ENCODE measurements at regions not wholly inside any gene's neighbourhood (a gene's known extent, or its start where the extent isn't known, plus 50 kb on each side); places are given as distances from the start of the nearest gene placed in this dataset.

DNA sequence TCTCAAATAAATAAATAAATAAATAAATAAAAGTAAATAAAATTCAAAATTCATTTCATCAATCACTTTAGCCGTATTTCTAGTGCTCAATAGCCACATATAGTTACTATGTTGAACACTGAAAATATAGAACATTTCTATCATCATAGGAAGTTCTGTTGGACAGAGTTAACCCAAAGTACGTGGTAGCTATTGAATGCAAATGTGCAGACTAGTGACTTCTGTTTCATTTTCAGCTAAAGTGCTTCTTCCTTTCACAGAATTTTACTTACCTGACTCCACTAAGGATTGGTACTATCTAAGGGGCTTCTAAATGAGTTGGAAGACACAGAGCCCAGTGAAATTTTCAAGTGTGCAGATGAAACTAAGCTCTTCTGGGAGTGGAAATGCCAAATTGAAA is 1208.3 kb downstream of the MAT2B start:
- Histone ChIP-seq H3K4me1 (no peaks in the 10 kb centered on the region), H3K4me3 (no peak overlapping the region), H3K36me3 (no peaks in the 10 kb centered on the region), H3K27me3 (no peaks in the 10 kb centered on the region), H3K27ac (no peak overlapping the region), H3K9me3 (no peaks in the 10 kb centered on the region)
- TF ChIP-seq, protein P1, sequence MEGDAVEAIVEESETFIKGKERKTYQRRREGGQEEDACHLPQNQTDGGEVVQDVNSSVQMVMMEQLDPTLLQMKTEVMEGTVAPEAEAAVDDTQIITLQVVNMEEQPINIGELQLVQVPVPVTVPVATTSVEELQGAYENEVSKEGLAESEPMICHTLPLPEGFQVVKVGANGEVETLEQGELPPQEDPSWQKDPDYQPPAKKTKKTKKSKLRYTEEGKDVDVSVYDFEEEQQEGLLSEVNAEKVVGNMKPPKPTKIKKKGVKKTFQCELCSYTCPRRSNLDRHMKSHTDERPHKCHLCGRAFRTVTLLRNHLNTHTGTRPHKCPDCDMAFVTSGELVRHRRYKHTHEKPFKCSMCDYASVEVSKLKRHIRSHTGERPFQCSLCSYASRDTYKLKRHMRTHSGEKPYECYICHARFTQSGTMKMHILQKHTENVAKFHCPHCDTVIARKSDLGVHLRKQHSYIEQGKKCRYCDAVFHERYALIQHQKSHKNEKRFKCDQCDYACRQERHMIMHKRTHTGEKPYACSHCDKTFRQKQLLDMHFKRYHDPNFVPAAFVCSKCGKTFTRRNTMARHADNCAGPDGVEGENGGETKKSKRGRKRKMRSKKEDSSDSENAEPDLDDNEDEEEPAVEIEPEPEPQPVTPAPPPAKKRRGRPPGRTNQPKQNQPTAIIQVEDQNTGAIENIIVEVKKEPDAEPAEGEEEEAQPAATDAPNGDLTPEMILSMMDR (IDR thresholded peaks at IDR 0.05) = no peak
- DNase-seq = no peak
- intact Hi-C loops (cut with DNase I; ENCODE audit: low total_unique reads) = no loop called here

DNA sequence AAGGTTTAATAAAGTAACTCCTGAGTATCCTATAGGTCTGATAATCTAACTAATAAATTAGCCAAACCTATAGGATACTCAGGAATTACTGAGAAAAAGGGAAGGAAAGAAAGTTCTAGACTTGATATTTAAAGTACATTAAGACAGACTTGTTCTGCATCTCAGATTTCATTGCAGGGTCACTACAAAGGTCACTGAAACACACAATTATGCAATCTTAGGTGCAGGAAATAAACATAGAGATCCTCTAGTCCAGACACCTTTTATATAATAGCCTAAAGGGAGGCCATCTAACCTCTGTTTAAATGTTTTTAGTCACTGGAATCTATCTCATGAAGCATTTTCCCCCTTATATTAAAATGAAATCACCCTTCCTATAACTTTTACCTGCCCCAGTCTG is 1215.7 kb downstream of the MAT2B start:
- no peaks in the 10 kb centered on the region for H3K4me1 ChIP-seq
- no peak overlapping the region for H3K4me3 ChIP-seq
- TF ChIP-seq, protein P1 (IDR thresholded peaks at IDR 0.05) = no peak
- H3K27ac ChIP-seq = no peak overlapping the region
- H3K27me3 ChIP-seq = no peaks in the 10 kb centered on the region
- H3K36me3 ChIP-seq = no peaks in the 10 kb centered on the region
- DNase-seq = no peak
- intact Hi-C loops (cut with DNase I; ENCODE audit: low total_unique reads) = no loop called here
- no peaks in the 10 kb centered on the region for H3K9me3 ChIP-seq

DNA sequence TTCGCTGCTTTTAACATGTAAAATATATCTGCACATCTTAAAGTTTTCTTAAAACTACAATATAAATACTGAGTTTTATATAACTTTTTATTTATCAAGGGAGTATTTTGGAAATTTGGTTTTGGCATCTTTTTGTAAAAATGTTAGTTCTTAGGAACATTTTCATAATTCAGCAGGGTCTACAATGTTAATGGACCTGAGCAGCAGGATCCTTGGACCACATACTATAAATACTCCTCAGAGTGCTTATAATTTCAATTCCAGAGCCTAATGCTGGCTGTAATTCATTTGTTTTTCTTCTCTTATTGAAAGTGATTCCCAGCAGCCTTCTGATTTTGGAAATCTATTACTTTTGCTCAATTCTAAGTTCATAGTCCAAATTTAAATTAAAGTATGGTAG is 1216.2 kb downstream of the MAT2B start:
- Histone ChIP-seq H3K9me3 (no peaks in the 10 kb centered on the region), H3K36me3 (no peaks in the 10 kb centered on the region), H3K4me3 (no peak overlapping the region), H3K4me1 (no peaks in the 10 kb centered on the region), H3K27me3 (no peaks in the 10 kb centered on the region), H3K27ac (no peak overlapping the region)
- intact Hi-C loops (cut with DNase I; ENCODE audit: low total_unique reads) = no loop called here
- DNase-seq = no peak
- TF ChIP-seq, protein P1 (IDR thresholded peaks at IDR 0.05) = no peak

DNA sequence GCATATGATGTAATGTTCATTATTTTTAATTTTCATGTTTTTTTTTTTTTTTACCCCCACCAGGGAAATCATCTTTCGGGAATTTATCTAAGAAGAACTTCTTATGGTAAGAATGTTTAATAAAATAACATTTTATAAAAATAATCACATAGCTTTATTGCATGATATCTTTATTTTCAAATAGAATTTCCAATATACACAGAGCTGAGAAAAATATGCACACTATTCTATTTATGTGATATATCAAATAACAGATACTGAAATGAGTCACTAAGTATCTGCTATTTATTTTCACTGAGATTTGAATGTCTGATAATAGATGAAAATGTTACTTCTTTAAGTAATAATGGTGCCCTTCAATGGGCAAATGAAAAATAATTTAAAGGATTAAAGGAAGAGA is 1217.3 kb downstream of the MAT2B start:
- intact Hi-C loops (cut with DNase I; ENCODE audit: low total_unique reads) = no loop called here
- Histone ChIP-seq H3K9me3 (no peaks in the 10 kb centered on the region), H3K36me3 (no peaks in the 10 kb centered on the region), H3K4me1 (no peaks in the 10 kb centered on the region), H3K4me3 (no peak overlapping the region), H3K27me3 (no peaks in the 10 kb centered on the region), H3K27ac (no peak overlapping the region)
- TF ChIP-seq, protein P1 (IDR thresholded peaks at IDR 0.05) = no peak
- DNase-seq = no peak

DNA sequence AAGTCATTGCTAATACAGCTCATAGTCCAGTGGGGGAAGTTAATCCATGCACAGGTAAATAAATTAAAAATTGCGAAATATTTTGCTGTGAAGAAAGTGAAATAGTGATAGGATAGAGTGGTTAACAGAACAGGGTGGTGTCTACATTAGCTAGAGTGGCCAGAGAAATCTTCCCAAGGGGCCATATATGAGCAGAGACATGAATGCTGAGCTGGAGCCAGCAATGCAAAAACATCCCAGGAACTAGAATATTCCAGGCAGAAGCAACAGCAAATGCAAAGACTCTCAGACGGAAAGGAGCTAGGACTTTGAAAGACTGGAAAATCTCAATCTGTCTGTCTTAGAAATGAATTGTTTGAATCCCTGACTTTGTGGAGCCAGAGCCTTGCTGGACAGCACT is 1221.6 kb downstream of the MAT2B start:
- no peaks in the 10 kb centered on the region for H3K36me3 ChIP-seq
- H3K4me1 ChIP-seq = no peaks in the 10 kb centered on the region
- TF ChIP-seq, protein P1 (IDR thresholded peaks at IDR 0.05) = no peak
- intact Hi-C loops (cut with DNase I; ENCODE audit: low total_unique reads) = no loop called here
- no peak for DNase-seq
- H3K9me3 ChIP-seq = no peaks in the 10 kb centered on the region
- no peaks in the 10 kb centered on the region for H3K27me3 ChIP-seq
- H3K4me3 ChIP-seq = no peak overlapping the region
- H3K27ac ChIP-seq = no peak overlapping the region

DNA sequence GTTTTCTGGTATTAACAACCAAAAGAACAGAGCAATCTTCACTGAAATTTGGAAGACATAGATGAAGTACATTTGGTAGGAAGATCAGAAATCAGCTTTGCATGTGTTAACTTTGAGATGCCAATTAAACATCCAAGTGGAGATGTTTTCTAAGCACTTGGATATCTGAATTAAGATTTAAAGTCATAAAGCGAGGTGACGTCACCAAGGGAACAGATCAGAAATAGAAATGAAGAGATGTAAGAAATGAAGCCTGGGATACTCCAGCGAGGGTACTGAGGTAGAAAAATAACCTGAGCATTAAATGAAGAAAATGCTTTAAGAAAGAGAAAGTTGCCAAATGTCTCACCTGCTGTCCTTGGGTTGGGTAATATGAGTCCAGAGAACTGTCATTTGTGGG is 1223.3 kb downstream of the MAT2B start:
- Histone ChIP-seq H3K27me3 (no peaks in the 10 kb centered on the region), H3K27ac (no peak overlapping the region), H3K4me1 (no peaks in the 10 kb centered on the region), H3K9me3 (no peaks in the 10 kb centered on the region), H3K4me3 (no peak overlapping the region), H3K36me3 (no peaks in the 10 kb centered on the region)
- TF ChIP-seq, protein P1 (IDR thresholded peaks at IDR 0.05) = no peak
- DNase-seq = no peak
- intact Hi-C loops (cut with DNase I; ENCODE audit: low total_unique reads) = no loop called here

Data from tibial artery (tissue), 4 donors.